HG02759 (cell line): ENCODE measurements at regions not wholly inside any gene's neighbourhood (a gene's known extent, or its start where the extent isn't known, plus 50 kb on each side); places are given as distances from the start of the nearest gene placed in this dataset.

ENCODE experiments used
- ATAC-seq: cut with Tn5 transposase; IDR thresholded peaks from one replicate; pipeline ENCODE4 v1.9.1; 2021; ENCODE audit warnings: mild to moderate bottlenecking, moderate library complexity; ENCODE audit not compliant: unreplicated experiment

DNA sequence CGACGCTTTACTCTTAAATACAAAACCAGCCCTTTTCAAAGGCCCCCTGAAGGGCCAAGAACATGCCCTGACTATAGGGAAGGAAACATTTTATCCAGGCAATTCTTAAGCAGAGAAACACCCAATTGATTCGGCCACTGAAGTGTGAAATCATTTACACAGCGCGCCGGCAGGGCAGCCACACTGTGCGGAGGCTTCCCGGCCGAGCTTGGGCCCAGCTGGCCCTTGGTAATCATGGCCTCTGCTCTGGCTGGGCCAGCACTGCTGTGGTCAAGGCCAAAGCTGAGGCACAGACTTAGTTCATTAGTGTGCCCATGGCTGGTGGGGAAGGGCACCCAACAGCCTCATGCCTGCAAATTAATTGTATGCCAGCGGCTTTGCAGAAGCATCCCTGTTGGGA is 143.7 kb upstream of the HABP2 start:
- ATAC-seq, result no peak

DNA sequence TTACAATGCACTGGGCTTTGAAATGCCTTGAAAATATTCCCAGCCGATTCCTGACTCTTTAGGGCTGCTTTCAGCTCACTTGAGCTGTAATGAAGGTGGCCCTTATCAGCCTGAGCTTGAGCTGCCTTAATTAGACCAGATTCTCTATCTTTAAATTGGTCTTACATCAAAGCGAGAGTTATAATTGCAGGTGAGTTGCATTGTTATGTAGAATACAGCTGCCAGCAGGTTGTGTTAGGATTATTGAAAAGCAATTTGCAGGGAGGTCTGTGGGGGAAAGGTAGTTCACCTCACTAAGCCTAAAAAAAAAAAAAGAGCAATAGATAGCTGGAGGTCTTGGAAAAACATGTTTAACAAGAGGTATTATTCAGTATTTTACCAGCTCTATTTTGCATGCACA is 142.2 kb upstream of the HABP2 start:
- ATAC-seq, result no peak

DNA sequence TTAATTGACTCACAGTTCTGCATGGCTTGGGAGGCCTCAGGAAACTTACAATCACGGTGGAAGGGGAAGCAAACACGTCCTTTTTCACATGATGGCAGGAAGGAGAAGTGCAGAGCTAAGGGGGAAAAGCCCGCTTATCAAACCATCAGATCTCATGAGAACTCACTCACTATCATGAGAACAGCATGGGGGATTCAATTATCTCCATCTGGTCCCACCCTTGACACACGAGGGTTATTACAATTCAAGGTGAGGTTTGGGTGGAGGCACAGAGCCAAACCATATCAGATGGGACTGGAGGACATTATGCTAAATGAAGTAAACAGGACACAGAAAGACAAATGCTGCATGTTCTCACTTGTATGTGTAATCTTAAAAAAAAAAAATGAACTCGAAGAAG is 141.4 kb upstream of the HABP2 start:
- ATAC-seq, result no peak

DNA sequence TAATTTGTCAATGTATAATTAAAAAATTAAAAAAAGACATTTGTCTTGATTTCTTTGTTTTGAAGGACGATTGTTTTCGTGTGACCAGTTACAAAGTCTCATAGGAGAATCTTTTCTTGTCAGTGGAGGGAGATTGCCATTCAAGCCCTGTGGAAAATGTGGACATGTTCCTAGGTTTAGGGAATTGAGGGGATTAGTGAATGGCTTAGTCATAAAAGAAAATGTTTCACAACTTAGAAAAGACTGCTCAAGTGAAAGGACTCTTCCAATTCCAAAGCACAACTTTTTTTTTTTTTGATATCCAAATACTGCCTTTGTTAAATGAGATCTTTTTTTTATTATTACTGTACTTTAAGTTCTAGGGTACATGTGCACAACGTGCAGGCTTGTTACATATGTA is 140.7 kb upstream of the HABP2 start:
- no peak for ATAC-seq

DNA sequence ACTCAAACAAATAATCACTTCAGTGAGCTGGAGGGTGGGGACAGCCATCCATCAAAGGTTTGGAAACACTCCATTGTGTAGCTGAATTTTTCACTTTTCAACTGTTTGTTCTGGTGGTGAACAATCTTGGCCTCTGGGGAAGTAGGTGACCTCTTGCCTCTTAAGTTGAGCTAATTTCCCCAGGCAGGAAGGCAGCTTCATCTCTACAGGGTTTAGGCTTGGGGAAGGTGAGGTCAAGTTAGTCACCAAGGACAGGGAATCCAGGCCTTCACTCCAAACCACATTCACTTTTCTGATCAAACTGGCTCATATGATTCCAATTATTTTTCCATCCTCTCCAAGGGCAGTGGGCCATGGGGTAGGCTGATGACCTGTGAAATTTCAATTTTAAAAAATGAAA is 138.3 kb upstream of the HABP2 start:
- ATAC-seq, result no peak

DNA sequence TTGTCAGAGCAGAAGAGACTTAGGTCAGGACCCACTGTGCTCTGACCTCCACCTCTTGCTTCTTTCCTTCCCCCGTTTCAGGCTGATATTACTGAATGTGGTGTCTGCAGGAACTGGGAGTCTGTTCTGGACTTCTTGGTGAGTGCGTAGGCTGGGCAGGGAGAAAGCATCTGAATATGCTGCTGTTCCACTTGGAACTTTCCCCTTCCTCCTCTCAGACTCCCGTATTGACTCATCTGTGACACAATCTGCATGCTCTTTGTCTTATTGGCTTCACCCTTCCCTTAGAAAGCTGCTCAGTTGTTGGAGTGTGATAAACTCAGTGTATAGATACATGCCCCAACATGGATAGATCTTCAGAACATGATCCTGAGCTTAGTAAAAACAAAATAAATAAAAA is 137.6 kb upstream of the HABP2 start:
- no peak for ATAC-seq

DNA sequence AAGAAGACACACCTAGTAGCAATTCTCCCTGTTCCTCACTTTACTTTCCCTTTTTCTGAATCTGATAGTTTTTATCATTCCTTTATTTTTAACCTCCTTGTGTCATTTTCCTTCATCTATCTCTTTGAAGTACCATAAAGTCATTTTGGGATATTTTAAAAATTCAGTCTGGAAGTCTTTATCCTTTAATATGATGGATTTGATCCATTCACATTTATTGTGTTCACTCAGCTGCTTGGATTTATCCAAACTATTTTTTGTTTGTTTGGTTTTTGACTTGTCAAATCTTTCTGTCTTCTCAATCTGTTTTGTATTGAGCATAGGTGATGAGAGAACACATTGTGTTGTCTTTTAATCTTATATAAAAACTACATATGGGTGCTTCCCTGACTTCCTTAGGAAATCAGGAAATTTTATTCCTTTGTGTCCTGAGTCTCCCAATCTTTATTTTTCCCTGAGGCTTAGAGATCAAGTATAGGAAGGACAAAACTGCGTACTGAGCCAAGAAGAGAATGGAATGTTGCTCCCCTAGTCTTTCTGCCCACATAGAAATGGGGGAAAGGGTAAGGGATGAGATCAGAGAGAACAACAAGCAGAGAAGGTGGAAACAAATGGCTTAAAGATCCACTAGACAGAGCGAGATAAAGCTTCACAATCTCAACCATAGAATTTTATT is 132.7 kb upstream of the HABP2 start:
- no peak for ATAC-seq

DNA sequence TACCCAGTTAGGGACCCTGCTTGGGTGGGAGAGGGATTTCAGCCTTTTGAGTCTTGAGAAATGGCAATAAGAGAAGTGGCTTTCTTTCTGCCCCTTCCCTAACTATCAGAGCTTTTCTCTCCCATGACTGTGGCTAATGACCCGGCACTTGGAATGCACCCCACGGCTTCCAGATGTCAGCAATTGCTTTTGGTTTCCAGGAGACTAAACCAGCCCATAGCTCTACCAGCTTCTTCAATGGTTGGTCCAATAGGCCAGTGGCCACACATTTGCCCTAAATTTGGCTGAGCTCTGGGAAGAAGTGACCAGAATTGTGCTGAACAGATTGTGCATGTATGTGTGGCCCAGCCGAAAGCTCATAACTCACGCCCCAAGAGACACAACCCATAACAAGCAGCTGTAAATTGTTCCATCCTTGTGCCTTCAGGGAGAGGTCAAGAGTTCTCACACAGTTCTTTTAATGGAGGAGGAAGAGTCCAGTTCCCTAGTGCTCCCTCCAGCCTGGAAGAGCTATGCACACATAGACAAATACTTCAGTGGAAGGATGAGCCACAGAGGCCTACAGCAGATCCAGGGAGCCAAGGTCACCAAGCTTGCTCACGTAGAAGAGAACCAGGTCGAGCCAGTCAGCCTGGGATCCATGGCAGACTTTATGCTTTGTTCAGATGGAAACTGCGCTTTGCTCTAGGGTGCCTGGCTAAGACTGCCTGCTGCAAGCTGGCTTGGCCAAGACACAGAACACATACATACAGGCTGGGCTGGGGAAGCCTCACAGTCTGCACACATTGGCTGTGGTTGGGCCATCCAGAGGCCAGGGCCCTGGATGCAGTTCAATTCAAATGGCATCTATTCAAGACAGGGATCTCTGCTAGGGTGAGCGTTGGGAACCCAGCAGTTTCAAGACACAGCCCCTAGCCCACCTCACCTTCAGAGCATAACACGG is 131.8 kb upstream of the HABP2 start:
- ATAC-seq, result no peak

DNA sequence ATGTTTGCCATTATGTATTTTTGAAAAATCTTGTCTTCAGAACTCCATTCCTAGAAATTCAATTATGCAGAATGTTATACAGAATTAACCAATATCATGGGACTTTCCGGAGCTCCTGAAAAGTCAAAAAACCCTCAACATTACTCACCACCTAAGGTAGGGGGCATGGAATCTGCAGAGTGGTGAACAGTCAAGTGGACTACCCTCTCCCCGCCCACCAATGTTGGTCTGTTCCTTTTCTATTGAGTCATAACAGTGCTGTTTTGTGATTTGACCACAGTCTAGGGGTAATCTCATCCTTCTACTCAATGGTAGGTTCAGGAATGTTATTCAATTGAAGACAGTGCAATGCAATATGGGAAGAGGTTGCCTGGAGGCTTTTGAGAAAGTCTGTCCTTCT is 130.5 kb upstream of the HABP2 start:
- no peak for ATAC-seq

DNA sequence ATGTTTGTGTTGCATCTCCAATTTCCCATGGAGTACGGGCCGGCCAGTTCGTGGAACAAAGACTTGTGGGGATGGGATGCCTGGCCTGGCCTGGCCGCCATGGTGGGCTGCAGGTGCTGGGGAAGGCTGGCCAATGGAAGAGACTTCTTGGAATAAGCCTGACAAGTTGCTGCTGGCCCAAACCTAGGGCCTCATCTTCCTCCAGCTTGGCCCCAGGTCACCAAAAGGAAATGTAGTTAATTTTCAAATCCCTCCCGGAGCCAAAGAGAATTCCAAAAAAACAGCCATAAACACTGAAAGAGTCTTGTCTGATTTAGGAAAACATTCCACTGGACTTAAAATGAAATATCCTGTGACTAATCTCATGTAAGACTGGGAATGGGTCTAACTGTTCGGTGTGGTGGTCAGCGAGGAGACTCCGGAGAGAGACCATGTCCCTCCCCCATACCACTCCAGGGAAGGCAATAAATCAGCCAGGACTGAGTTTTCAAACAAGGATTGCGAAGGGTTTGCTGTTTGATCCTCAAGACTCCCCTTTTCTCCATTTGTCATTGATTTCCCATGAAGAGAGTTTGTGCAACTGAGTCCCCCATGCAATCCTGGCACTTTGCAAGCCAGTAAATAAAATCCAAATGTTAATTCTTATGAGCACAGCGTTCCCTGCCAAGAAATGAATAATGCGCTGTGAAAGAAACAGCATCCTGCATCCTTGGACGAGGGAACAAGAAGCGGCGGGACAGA is 128.7 kb upstream of the HABP2 start:
- ATAC-seq, result no peak

DNA sequence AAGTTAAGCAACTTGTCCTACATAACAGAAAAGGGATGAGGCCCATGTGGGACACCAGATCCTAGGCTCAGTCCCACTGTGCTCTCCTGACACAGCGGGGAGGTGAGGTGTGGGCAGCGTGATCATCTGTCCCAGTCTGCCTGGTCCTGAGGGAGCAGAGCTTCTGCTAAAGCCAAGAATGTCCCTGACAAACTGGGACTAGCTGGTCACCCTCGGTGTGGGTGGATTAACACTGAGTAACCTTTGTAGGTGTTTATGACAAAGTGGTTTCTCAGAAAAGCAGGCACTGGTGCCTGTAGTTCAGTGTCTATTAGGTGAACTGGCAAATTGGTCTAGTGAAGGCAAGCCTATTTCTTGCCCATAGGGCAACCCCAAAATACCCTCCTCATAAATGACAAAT is 127.8 kb upstream of the HABP2 start:
- ATAC-seq, result no peak

DNA sequence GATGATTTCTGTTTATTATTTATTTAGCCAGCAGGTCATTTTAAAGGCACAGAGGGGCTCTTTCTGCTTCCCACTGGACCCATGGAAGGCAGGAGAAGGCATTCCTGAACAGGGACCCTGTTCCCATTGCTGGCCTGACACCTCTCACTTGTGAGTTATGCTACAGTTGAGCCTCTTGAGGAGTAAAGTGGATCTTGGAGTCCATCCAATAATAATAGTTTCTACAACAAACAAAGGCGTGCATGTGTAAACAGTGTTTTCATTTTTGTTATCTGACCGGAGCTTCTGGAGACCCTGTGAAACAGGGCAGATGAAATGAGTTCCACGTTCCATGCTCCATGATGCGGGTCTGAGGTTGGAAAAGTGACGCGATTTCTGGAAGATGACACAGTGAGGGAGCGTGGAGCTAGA is 127.3 kb upstream of the HABP2 start:
- ATAC-seq, result no peak

DNA sequence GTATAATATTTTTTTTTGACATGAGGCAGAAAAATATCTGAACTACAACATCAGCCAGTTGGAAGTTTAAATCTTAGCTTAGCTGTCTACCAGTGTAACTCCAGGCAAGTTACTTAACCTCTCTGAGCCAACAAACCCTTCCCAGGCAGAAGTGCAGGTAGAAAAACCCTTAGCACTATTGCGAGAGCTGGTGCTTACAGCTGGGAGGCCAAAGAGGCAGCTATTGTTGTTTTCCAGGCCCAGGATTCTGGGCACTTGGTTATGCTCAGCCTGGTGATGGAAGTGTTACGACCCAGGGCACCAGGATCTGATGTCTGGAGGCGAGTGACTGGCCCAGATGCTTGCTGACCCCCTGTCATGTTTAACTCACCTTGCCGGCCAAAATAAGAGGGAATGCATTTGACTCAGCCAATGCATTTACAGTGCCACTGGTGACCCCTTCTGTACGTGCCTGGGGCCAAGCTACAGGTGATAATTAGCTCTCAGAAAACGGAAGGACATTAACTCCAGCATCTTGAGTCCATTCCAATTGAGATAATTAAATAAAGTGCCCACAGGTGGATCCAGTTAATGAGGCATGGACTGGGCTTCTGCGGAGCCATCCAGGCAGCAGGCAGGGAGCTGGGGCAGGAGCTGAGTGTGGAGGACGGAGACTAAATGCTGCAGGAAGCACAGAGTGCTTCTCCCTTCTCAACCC is 126.5 kb upstream of the HABP2 start:
- no peak for ATAC-seq

DNA sequence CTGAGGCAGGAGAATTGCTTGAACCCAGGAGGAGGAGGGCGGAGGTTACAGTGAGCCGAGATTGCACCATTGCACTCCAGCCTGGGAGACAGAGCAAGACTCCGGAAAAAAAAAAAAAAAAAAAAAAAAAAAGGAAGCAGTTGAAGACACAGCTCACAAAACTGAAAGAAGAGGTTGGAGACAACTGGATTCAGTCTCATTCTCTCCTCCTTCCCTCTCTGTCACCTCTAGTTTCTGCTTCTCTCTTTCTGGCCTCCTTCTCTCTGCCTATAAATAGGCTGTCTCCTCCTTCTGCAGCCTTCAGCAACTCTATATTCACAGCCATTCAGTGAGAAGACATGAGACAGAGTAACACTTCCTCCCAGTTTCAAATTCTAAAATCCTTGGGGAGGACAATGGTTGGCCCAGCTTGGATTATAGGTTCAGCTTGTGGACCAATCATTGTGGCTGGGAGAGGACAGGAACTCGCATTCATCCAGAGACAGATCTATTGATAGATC is 125.6 kb upstream of the HABP2 start:
- no peak for ATAC-seq

DNA sequence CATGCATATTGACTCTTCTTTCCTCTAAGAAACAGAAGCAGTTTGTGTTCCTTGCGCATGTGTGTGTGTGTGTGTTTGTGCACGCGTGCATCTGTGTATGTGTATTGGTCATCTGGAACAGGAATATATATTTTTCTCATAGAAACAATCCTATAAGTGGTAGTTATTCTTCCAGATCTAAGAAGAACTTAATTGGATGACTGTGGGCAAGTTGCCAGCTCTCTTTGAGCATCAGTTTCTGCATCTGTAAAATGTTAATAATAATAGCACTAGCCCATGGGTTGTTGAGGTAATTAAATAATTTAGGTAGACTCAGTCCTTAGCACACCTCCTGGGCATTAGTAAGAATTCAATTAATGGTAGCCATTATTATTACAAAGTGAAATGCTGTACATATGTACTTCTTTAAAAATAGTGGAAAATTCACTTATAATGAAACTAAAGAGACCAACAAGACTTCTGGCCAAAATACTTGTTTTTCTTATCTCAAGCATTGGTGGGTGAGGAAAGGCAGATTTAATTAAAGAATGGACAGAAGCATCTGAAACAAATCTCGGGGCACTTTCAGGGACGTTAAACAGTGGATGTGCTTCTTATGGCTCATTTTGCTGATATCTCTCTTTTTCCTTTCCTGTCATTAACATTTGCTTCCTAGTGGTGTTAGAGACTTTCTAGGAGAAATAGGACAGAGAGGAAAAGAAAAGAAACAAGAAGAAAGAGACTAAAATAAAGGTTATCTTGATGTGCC is 124.9 kb upstream of the HABP2 start:
- no peak for ATAC-seq

DNA sequence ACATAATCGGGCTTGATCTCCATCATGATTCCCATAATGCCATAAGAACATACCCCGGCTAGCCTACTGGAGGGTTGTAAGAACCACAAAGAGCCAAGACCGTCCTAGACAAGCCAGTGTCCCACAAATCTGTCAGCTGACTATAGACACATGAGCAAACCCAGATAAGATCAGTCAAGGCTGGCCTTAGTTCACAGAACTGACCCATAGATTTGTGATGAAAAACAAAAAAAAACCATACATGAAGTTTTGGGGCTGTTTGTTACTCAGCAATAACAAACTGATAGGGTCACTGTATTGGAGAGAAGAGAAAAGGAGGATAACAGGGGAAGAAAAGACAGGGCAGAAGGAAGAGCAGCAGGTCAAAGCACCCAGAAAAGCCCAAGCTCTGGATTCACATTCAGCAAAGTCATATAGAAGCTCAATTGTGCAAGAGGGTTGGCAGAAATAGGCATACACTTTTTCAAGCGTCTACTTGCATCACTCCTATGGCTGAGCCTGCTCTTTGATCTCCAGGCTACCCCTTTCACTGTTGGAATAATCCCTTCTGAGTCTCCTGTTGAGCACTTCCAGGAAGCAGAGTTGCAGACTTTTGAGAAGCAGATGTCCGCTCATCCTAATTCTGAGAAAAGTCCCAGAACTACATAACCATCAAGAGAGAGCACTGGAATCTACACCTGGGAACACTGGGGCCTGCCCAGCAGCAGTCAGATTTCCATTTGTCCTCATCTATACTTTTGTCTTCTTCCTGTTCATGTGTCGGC is 122.0 kb upstream of the HABP2 start:
- no peak for ATAC-seq

DNA sequence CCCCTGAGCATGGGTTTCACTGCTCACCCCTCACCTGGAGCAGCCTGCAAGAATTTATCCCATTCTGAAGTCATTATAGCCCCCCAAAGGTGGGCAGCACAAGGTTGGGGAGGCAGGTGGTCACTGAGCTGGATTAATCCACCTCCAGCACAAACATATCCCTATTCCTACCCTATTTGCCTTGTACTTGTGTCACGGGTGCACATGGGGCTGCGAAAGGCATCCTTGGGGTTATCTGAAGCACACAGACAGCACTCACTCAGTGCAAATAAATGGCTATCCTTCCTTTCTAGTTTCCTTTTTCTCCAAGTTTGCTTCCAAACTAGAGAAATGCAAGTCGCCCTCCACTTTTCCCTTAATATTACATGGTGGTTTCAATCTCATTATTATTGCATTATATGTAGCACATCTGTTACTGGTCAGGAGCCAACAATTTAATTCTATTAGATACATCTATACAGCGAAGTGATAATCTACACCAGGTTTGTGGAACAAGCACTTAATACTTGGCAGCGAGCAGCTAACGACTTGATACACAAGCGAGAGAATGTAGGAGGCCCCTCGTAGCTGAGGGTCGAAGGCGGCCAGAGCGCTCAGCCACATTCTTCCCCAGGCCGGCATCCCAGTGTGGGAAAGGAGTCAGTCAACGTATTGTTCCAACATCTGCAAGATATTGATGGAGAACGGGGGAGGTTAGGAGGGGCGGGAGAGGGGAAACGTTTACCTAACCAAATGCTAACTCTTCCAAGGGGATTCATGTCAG is 121.3 kb upstream of the HABP2 start:
- no peak for ATAC-seq

DNA sequence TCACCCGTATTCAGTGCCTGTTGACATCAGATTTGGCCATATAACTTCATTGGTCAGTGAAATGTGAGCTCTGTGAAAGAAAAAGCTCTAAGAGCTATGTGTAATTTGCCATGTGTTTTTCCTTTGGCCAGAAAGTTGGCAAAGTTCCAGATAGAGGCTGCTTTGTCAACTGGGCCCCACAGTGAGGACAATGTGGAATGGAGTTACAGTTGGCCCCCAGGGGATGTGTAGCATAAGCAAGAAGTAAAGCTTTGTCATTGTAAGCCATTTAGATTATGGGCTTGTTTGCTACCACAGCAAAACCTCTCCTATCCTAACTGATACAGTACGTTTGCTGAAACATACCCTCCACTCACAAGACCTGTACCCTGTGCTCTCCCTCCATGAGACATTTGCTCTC is 119.1 kb upstream of the HABP2 start:
- no peak for ATAC-seq

DNA sequence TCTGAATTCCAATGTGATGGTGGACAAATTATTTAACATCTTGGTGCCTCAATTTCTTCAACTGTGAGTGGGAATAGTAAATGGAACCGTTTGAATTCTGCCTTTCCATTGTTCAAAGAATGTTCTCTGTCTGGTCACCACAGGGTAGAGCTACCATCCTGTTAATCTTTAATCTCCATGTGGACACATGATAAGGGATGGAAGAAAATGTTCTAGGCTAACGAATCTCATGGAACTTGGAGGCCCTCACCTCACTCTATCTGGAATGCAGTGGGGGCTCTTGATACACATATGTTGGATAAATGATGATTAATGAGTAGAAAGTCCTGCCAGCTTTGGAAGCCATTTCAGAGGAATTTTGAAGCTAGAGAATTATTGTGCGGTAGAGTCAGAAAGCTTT is 118.5 kb upstream of the HABP2 start:
- ATAC-seq, result no peak
